Liver (tissue), 3 donors: ENCODE measurements at regions not wholly inside any gene's neighbourhood (a gene's known extent, or its start where the extent isn't known, plus 50 kb on each side); places are given as distances from the start of the nearest gene placed in this dataset.

Source experiments
- CTCF ChIP-seq: fragments of 150-350 bp; IDR thresholded peaks from 2 replicates; pipeline ENCODE4 v1.5.1; 2017; ENCODE audit warnings: improper control_type of control experiment, low read depth, low read length; ENCODE audit not compliant: missing input control
- MAX ChIP-seq: IDR thresholded peaks from 2 replicates; pipeline ENCODE4 v1.6.1; 2016; ENCODE audit warnings: antibody characterized with exemption
- REST ChIP-seq: IDR thresholded peaks from 2 replicates; pipeline ENCODE4 v1.6.1; 2016; ENCODE audit warnings: antibody characterized with exemption, mild to moderate bottlenecking
- SP1 ChIP-seq: IDR thresholded peaks from 2 replicates; pipeline ENCODE4 v1.6.1; 2018; ENCODE audit warnings: antibody characterized with exemption, mild to moderate bottlenecking
- TAF1 ChIP-seq: conservative IDR thresholded peaks from 2 replicates; pipeline ENCODE4 v1.6.1; 2016; ENCODE audit warnings: antibody characterized with exemption, mild to moderate bottlenecking
- YY1 ChIP-seq: IDR thresholded peaks from 2 replicates; pipeline ENCODE4 v1.6.1; 2016; ENCODE audit warnings: antibody characterized with exemption, mild to moderate bottlenecking
- ZBTB33 ChIP-seq: IDR thresholded peaks from 2 replicates; pipeline ENCODE4 v1.6.1; 2016; ENCODE audit warnings: antibody characterized with exemption
- donor health status: healthy.
- donor health status: healthy.

GRCh38 chr1:199015799-199016198 is 377.0 kb downstream of the PTPRC start:
- TF ChIP-seq SP1: no peak
- TF ChIP-seq MAX: no peak
- no peak for TF ChIP-seq CTCF
- TF ChIP-seq YY1: no peak
- no peak for TF ChIP-seq TAF1
- no peak for TF ChIP-seq ZBTB33
- TF ChIP-seq REST: no peak
